ENCODE measurements at regions not wholly inside any gene's neighbourhood (a gene's known extent, or its start where the extent isn't known, plus 50 kb on each side); places are given as distances from the start of the nearest gene placed in this dataset.

- Histone ChIP-seq H2BK15ac (ENCODE audit: low read depth, low read length) (no peak overlapping the region), H4K91ac (ENCODE audit: insufficient read depth, low read depth, low read length) (no peak overlapping the region), H4K8ac (ENCODE audit: low read depth in 2 of 2, low read length in 2 of 2) (no peak overlapping the region), H3K4me3 (ENCODE audit: insufficient read depth, low read depth, low read length) (no peak overlapping the region), H3K4me2 (ENCODE audit: low read depth, low read length) (no peak overlapping the region), H3K27me3 (ENCODE audit: control insufficient read depth, insufficient read depth, low read length) (no peaks in the 10 kb centered on the region), H3K9me3 (ENCODE audit: control insufficient read depth, insufficient read depth, low read length) (peaks cover 29% of the 10 kb centered on the region), H3K9ac (ENCODE audit: low read depth, low read length) (no peak overlapping the region), H4K5ac (ENCODE audit: low read depth, low read length) (no peak overlapping the region), H2AFZ (replicated peaks; ENCODE audit: low read length, poor library complexity) (no peak overlapping the region), H3K14ac (replicated peaks; ENCODE audit: low read depth, low read length) (no peak overlapping the region), H2AK5ac (ENCODE audit: low read depth, low read length) (no peak overlapping the region), H3K56ac (ENCODE audit: extremely low read depth, insufficient read depth, low read length) (no peak overlapping the region), H3K79me1 (ENCODE audit: low read depth in 1 of 2, low read length in 2 of 2) (no peaks in the 10 kb centered on the region), H3K36me3 (ENCODE audit: control insufficient read depth, insufficient read depth, low read length) (no peaks in the 10 kb centered on the region), H4K20me1 (ENCODE audit: insufficient read depth, low read length) (no peaks in the 10 kb centered on the region), H3K27ac (ENCODE audit: insufficient read depth, low read length) (no peak overlapping the region), H2BK5ac (ENCODE audit: low read depth, low read length, poor library complexity, severe bottlenecking) (no peak overlapping the region), H2AK9ac (replicated peaks; ENCODE audit: low read depth, low read length, poor library complexity) (no peak overlapping the region), H3K23ac (ENCODE audit: low read depth, low read length) (no peak overlapping the region), H3K4ac (ENCODE audit: low read depth, low read length) (no peak overlapping the region), H3K18ac (ENCODE audit: low read depth, low read length) (no peak overlapping the region), H3K4me1 (ENCODE audit: control insufficient read depth, insufficient read depth, low read length) (no peaks in the 10 kb centered on the region), H2BK120ac (ENCODE audit: low read depth, low read length) (no peak overlapping the region), H3K9me1 (ENCODE audit: insufficient read depth, low read length) (no peaks in the 10 kb centered on the region), H2BK20ac (ENCODE audit: low read depth, low read length) (no peak overlapping the region)
- BruUV-seq (replicated peaks): no TSS peak
- intact Hi-C loops (cut with micrococcal nuclease) (no loop called here), dilution Hi-C loops (cut with HindIII; ENCODE audit: low sequenced_read_pairs, unreplicated experiment) (no loop called here), in situ Hi-C loops (cut with MboI; ENCODE audit: low sequenced_read_pairs) (no loop called here)
- POLR2A ChIA-PET (ENCODE audit: unreplicated experiment): no interaction called here
- 13% methylated on average over 2 of the region's 2 CpGs; no CpG with 5 or more reads in 1 of the 2 experiments for WGBS, 2 experiments (ENCODE audit: extremely low coverage in 2 of 2, insufficient read length in 1 of 2)
- ATAC-seq (ENCODE audit: low read depth) (no peak), DNase-seq (no peak)
- no peak for TF ChIP-seq RAD21 (IDR thresholded peaks at IDR 0.05; ENCODE audit: low read length)
- no peak for TF ChIP-seq CEBPB (IDR thresholded peaks at IDR 0.05; ENCODE audit: low read depth, low read length)
- no peak for TF ChIP-seq CTCF (conservative IDR thresholded peaks at IDR 0.05; ENCODE audit: low read depth, low read length)
- TF ChIP-seq USF2 (IDR thresholded peaks at IDR 0.05; ENCODE audit: low read depth, low read length): no peak
- TF ChIP-seq MXI1 (IDR thresholded peaks at IDR 0.05; ENCODE audit: borderline replicate concordance, low read depth, low read length): no peak
- TF ChIP-seq SMC3 (IDR thresholded peaks at IDR 0.05; ENCODE audit: low read depth, low read length): no peak
- no peak for TF ChIP-seq RFX5 (IDR thresholded peaks at IDR 0.05; ENCODE audit: low read depth, low read length)
- CTCF ChIA-PET: no interaction called here
Observed at GRCh38 chr2:89848763-89849368, 1157.4 kb downstream of the RPIA start.
